Coronary artery (tissue), 2 donors: ENCODE measurements at regions not wholly inside any gene's neighbourhood (a gene's known extent, or its start where the extent isn't known, plus 50 kb on each side); places are given as distances from the start of the nearest gene placed in this dataset.

ENCODE experiments used
- DNase-seq: peaks from one replicate; pipeline ENCODE4 v3.0.0-alpha.2; 2017; ENCODE audit warnings: low spot score
- H3K27ac ChIP-seq, 2 donors: fragments of 200-600 bp; sonication (generic); one replicate each; pipeline ENCODE4 v1.5.1; 2016 to 2019
- H3K4me3 ChIP-seq: fragments of 200-600 bp; sonication (generic); 2 replicates; pipeline ENCODE4 v1.5.1; 2016; ENCODE audit warnings: mild to moderate bottlenecking, moderate library complexity
- TF ChIP-seq, protein P1 (sequence below): fragments of 200-600 bp; sonication (generic); IDR thresholded peaks from one replicate; pipeline ENCODE4 v1.5.1; 2019; ENCODE audit warnings: antibody characterized with exemption

DNA sequence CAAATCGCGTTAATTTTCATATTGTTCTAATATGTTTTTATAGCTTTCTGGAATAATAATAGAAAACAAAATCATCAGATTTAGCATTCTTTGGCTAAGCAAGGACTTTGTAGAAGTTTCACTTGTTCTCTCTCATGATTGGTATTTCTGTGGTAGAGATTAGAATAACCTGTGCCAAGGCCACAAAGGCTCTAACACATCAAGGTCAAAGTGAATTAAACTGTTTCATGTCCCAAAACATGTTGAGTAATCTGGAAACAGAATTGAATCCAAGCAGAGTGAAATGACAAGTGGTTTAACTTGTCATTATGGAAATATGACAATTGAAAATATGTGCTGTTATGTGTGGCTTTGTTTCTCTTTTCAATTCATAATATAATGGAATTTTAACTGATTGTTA, 617.4 kb downstream of the CCDC85A start:
- Histone ChIP-seq H3K27ac (no peak overlapping the region), H3K4me3 (no peak overlapping the region)
- DNase-seq, result no peak
- TF ChIP-seq, protein P1, sequence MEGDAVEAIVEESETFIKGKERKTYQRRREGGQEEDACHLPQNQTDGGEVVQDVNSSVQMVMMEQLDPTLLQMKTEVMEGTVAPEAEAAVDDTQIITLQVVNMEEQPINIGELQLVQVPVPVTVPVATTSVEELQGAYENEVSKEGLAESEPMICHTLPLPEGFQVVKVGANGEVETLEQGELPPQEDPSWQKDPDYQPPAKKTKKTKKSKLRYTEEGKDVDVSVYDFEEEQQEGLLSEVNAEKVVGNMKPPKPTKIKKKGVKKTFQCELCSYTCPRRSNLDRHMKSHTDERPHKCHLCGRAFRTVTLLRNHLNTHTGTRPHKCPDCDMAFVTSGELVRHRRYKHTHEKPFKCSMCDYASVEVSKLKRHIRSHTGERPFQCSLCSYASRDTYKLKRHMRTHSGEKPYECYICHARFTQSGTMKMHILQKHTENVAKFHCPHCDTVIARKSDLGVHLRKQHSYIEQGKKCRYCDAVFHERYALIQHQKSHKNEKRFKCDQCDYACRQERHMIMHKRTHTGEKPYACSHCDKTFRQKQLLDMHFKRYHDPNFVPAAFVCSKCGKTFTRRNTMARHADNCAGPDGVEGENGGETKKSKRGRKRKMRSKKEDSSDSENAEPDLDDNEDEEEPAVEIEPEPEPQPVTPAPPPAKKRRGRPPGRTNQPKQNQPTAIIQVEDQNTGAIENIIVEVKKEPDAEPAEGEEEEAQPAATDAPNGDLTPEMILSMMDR, result no peak

DNA sequence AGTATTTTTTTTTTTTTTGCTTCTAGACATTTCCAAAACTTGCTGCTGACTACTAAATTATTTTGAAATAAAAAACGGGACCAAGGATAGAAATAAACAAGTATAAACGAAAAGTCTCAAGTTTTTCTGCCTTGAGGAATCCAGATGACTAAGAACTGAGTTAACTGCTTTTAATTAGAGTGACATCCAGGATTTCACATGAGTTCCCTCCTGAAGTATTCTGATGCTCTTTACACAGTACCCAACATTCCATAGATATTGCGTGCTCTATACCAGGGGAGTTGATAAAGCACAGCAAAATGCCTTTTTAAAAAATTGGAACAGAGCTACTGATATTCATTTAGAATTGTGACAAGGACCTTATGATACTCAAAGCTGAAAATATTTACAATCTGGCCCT, 618.0 kb downstream of the CCDC85A start:
- TF ChIP-seq, protein P1, result no peak
- DNase-seq, result no peak
- H3K4me3 ChIP-seq, result no peak overlapping the region

DNA sequence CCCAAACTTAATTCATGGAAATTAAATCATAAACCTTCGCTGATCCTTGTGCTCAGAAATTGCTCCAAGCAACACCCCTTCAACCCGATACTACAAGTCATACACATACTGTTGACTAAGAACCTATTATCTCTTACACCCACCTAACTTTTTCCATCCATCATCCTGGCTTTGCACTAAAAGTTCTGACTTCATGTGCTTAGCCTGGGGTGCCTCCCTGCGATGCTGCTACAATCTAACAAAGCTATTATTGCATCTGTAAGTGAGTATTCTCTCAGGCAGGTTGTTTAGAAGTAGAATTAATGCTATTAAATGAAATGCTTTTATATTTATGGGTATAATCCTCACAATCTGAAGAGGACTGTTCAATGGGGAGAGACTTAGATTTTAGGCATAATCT, 619.8 kb downstream of the CCDC85A start:
- Histone ChIP-seq H3K27ac (no peak overlapping the region), H3K4me3 (no peak overlapping the region)
- TF ChIP-seq, protein P1, result no peak
- DNase-seq, result no peak

More for the DNA sequence above, 618.0 kb downstream of the CCDC85A start:
- H3K27ac ChIP-seq, result no peak overlapping the region

DNA sequence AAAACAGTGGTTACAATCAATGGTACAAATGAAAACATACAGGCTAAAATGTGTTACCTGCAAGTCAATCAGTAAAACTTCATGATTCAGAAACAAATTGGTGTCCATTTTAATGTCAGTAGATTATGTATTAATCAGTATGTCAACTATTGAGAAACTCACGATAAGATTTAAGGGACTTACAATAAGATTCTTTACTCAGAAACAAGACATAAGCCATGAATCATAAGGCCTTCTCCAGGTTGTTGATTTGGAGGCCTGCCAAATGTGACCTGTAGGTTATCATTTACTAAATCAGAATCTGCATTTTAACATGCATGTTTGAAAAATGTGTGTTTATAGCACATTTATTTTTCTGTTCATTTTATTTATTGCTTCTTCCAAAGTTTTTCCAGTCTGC, 623.1 kb downstream of the CCDC85A start:
- DNase-seq, result no peak
- no peak overlapping the region for H3K27ac ChIP-seq
- TF ChIP-seq, protein P1, result no peak
- H3K4me3 ChIP-seq, result no peak overlapping the region

DNA sequence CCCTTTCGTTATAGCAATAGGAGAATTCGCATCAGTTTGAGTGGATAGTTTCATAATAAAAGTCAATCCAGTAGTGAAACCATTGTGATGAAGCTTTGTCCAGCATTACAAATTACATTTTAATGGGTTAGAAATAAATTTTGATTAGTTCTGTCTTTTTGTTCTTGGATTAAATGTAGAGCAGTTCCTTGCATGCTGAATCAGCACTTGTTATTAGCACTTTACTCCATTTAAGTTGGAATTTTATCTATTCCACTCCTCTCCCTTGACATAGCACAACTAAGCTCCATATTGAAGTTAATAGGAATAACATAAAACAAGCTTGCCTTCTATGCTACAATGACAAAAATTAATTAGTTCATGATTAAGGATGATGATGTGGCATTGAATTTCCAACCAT, 624.1 kb downstream of the CCDC85A start:
- TF ChIP-seq, protein P1, result no peak

DNA sequence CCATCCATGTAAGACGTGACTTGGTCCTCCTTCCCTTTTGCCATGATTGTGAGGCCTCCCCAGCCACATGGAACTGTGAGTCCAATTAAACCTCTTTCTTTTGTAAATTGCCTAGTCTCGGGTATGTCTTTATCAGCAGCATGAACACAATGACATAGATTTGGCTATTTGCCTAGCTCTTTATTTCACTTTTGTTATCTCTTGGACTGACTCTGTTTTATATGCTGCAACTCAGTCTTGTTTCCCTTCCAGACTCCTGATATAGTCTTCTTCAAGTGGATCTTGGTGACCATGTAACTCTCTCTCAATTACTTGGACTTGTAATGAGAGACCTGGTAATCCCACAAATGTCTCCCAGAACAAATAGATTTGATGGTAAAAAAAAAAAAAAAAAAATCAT, 627.6 kb downstream of the CCDC85A start:
- no peak for DNase-seq
- TF ChIP-seq, protein P1, result no peak

More for the DNA sequence above, 624.1 kb downstream of the CCDC85A start:
- Histone ChIP-seq H3K4me3 (no peak overlapping the region), H3K27ac (no peak overlapping the region)
- no peak for DNase-seq

DNA sequence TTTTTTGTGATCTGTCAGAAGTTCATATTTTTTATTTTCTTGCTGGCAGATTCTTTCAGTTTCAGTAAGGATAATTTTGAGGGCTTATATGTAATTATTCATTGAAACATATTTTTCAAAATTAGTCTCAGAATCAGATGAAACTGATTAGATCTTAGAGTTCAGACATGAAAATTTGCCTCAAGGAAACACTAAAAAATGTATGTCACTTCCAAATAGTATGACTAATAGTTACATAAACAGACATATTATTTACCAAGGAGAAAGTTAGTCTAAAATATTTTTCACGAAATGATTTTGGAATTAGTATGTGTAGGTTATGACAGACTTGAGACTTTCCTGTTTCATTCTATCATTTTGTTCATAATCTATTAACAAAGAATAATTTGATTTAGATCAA, 628.6 kb downstream of the CCDC85A start:
- Histone ChIP-seq H3K27ac (no peak overlapping the region), H3K4me3 (no peak overlapping the region)
- no peak for DNase-seq
- TF ChIP-seq, protein P1, result no peak

More for the DNA sequence above, 627.6 kb downstream of the CCDC85A start:
- Histone ChIP-seq H3K4me3 (no peak overlapping the region), H3K27ac (no peak overlapping the region)
